ENCODE measurements at regions not wholly inside any gene's neighbourhood (a gene's known extent, or its start where the extent isn't known, plus 50 kb on each side); places are given as distances from the start of the nearest gene placed in this dataset.

DNA sequence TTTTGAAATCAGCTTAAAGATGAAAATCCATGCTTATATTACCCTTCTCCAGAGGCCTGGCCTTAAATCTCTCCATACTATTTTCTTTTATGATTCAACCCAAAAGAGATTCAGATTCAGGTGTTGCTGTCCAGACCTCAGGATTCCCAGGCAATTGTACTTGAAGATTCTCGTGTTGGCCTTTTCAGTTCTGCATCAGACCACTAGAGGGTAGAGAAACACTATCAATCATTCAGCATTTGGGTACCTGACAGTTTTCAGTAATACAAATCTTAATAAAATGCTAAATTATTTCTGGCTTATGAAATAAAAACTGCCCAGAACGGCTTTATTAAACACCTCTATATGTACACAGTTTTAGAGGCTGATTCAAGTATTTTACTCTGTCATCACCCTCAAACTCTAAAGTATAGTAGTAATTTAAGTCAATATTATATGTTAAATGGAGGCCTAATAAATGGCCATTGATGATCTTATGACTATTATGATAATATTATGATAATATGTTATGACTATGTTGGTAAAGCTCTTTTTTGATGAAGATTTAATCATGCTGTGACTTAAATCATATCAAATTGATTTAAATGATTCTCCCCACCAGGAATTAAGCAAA is 301.1 kb downstream of the DUSP6 start:
- TF ChIP-seq EZH2 (IDR thresholded peaks at IDR 0.05; ENCODE audit: low read length) (no peak), CTCF (optimal IDR thresholded peaks at IDR 0.05 in 1 of 3, IDR thresholded peaks at IDR 0.05 in 1 of 3, conservative IDR thresholded peaks at IDR 0.05 in 1 of 3; ENCODE audit: extremely low read depth in 1 of 3, insufficient read depth in 2 of 3, low read length in 3 of 3) (peak; percentile 51 to 81 (median 72))
